Neuronal stem cell (in vitro differentiated cells): ENCODE measurements at regions not wholly inside any gene's neighbourhood (a gene's known extent, or its start where the extent isn't known, plus 50 kb on each side); places are given as distances from the start of the nearest gene placed in this dataset.

ENCODE experiments used
- DNase-seq: peaks from one replicate; pipeline ENCODE4 v3.0.0-alpha.2; 2013; ENCODE audit warnings: low spot score
- H2AFZ ChIP-seq: one replicate; pipeline ENCODE4 v1.6.1; 2013; ENCODE audit warnings: mild to moderate bottlenecking, low read length, inconsistent platforms
- H2AK5ac ChIP-seq: 2 replicates; pipeline ENCODE4 v1.6.1; 2013; ENCODE audit warnings: low read depth, mild to moderate bottlenecking, inconsistent platforms, low read length, moderate library complexity, mixed read lengths
- H2BK120ac ChIP-seq: 2 replicates; pipeline ENCODE4 v1.6.1; 2013; ENCODE audit warnings: low read depth, mild to moderate bottlenecking, inconsistent platforms, low read length, moderate library complexity, mixed read lengths
- H2BK12ac ChIP-seq: one replicate; pipeline ENCODE4 v1.6.1; 2013; ENCODE audit warnings: low read length, inconsistent platforms
- H2BK15ac ChIP-seq: 2 replicates; pipeline ENCODE4 v1.6.1; 2013; ENCODE audit warnings: mild to moderate bottlenecking, low read length, inconsistent platforms, mixed read lengths
- H2BK5ac ChIP-seq: one replicate; pipeline ENCODE4 v1.6.1; 2013; ENCODE audit warnings: inconsistent platforms, mild to moderate bottlenecking, low read length, moderate library complexity
- H3K14ac ChIP-seq: one replicate; pipeline ENCODE4 v1.6.1; 2013; ENCODE audit warnings: low read length, inconsistent platforms
- H3K18ac ChIP-seq: 2 replicates; pipeline ENCODE4 v1.6.1; 2013; ENCODE audit warnings: low read length, inconsistent platforms
- H3K23ac ChIP-seq: 2 replicates; pipeline ENCODE4 v1.6.1; 2013; ENCODE audit warnings: low read depth, mild to moderate bottlenecking, mixed read lengths, low read length, inconsistent platforms; ENCODE audit not compliant: poor library complexity
- H3K27ac ChIP-seq: replicated peaks from 3 replicates; pipeline ENCODE4 v1.5.1; 2013; ENCODE audit warnings: low read length, inconsistent platforms
- H3K27me3 ChIP-seq, 3 experiments: 2 replicates each; pipeline ENCODE4 v1.6.1; 2013; ENCODE audit warnings: low read length in 3 of 3, mild to moderate bottlenecking in 2 of 3, inconsistent platforms in 1 of 3, low read depth in 1 of 3, mixed read lengths in 1 of 3, moderate library complexity in 1 of 3; ENCODE audit not compliant: control insufficient read depth in 3 of 3, insufficient read depth in 3 of 3
- H3K36me3 ChIP-seq, 2 donors: replicated peaks in 1 of 2; 2 replicates each; pipeline ENCODE4 v1.6.1; 2013; ENCODE audit warnings: low read length in 2 of 2; ENCODE audit not compliant: control insufficient read depth in 2 of 2, insufficient read depth in 2 of 2
- H3K4ac ChIP-seq: 2 replicates; pipeline ENCODE4 v1.6.1; 2013; ENCODE audit warnings: inconsistent platforms, mild to moderate bottlenecking, low read length, moderate library complexity
- H3K4me1 ChIP-seq, 2 donors: 1 replicate in 1 of 2; 2 replicates in 1 of 2; pipeline ENCODE4 v1.6.1; 2013; ENCODE audit warnings: low read length in 2 of 2, low read depth in 1 of 2; ENCODE audit not compliant: control insufficient read depth in 2 of 2, insufficient read depth in 1 of 2
- H3K4me2 ChIP-seq: one replicate; pipeline ENCODE4 v1.6.1; 2013; ENCODE audit warnings: mild to moderate bottlenecking, low read length, inconsistent platforms; ENCODE audit not compliant: insufficient read depth, poor library complexity, severe bottlenecking
- H3K4me3 ChIP-seq, 2 donors: 2 replicates each; pipeline ENCODE4 v1.5.1; 2013; ENCODE audit warnings: low read length in 2 of 2, mild to moderate bottlenecking in 2 of 2, inconsistent platforms in 1 of 2, moderate library complexity in 1 of 2
- H3K79me1 ChIP-seq: one replicate; pipeline ENCODE4 v1.6.1; 2013; ENCODE audit warnings: low read depth, mild to moderate bottlenecking, inconsistent platforms, low read length, moderate library complexity
- H3K9ac ChIP-seq: one replicate; pipeline ENCODE4 v1.6.1; 2013; ENCODE audit warnings: mild to moderate bottlenecking, low read depth, low read length, inconsistent platforms; ENCODE audit not compliant: poor library complexity
- H3K9me3 ChIP-seq, 2 donors: replicated peaks in 1 of 2; 2 replicates each; pipeline versions ENCODE3 to v1.6.1; 2013; ENCODE audit warnings: low read length in 2 of 2, mild to moderate bottlenecking in 2 of 2, inconsistent platforms in 1 of 2, low read depth in 1 of 2, mixed read lengths in 1 of 2, moderate library complexity in 1 of 2; ENCODE audit not compliant: control insufficient read depth in 2 of 2, insufficient read depth in 1 of 2
- H4K8ac ChIP-seq: one replicate; pipeline ENCODE4 v1.6.1; 2013; ENCODE audit warnings: low read depth, mild to moderate bottlenecking, inconsistent platforms, low read length, moderate library complexity
- H4K91ac ChIP-seq: one replicate; pipeline ENCODE4 v1.6.1; 2013; ENCODE audit warnings: low read length, low read depth, mild to moderate bottlenecking, inconsistent platforms; ENCODE audit not compliant: poor library complexity
- WGBS, 2 donors: extraction: QIAGEN DNeasy Blood & Tissue Kit; methylation state at CpG; one replicate each; pipeline ENCODE4 v1.1.7; 2013; ENCODE audit warnings: missing lambda C conversion rate in 2 of 2, mixed read lengths in 1 of 2; ENCODE audit not compliant: insufficient read length in 2 of 2, insufficient replicate concordance in 1 of 2; ENCODE audit errors: extremely low coverage in 2 of 2; 5-methylcytosine and 5-hydroxymethylcytosine counted together

- Histone ChIP-seq H3K23ac (no peak overlapping the region), H3K27me3 (no peaks in the 10 kb centered on the region), H2BK120ac (no peak overlapping the region), H2BK15ac (no peak overlapping the region), H3K18ac (no peak overlapping the region), H3K79me1 (no peaks in the 10 kb centered on the region), H3K4me1 (peaks cover 0 to 4% of the 10 kb centered on the region in 2 donors), H3K4me3 (no peak overlapping the region), H3K4ac (no peak overlapping the region), H2BK5ac (no peak overlapping the region), H3K14ac (no peak overlapping the region), H3K9ac (no peak overlapping the region), H2AFZ (no peak overlapping the region), H3K9me3 (no peaks in the 10 kb centered on the region), H3K27ac (no peak overlapping the region), H4K8ac (no peak overlapping the region), H2AK5ac (no peak overlapping the region), H2BK12ac (no peak overlapping the region), H3K4me2 (no peak overlapping the region), H4K91ac (no peak overlapping the region), H3K36me3 (no peaks in the 10 kb centered on the region)
- WGBS, 2 donors, result no CpG with 5 or more reads among the region's 3 CpGs
- no peak for DNase-seq
Measured at GRCh38 chr12:28936711-28937110, 212.4 kb upstream of the FAR2 start.

- Histone ChIP-seq H2AK5ac (no peak overlapping the region), H3K36me3 (no peaks in the 10 kb centered on the region), H3K4ac (no peak overlapping the region), H3K23ac (no peak overlapping the region), H2BK12ac (no peak overlapping the region), H3K79me1 (no peaks in the 10 kb centered on the region), H3K27ac (no peak overlapping the region), H3K9me3 (no peaks in the 10 kb centered on the region), H2BK120ac (no peak overlapping the region), H4K8ac (no peak overlapping the region), H3K4me2 (no peak overlapping the region), H3K9ac (no peak overlapping the region), H4K91ac (no peak overlapping the region), H2BK5ac (no peak overlapping the region), H3K4me3 (no peak overlapping the region), H3K27me3 (no peaks in the 10 kb centered on the region), H2AFZ (no peak overlapping the region), H3K4me1 (peaks cover 0 to 4% of the 10 kb centered on the region in 2 donors), H2BK15ac (no peak overlapping the region), H3K14ac (no peak overlapping the region), H3K18ac (no peak overlapping the region)
- no CpG with 5 or more reads among the region's 3 CpGs for WGBS, 2 donors
- no peak for DNase-seq
Measured at GRCh38 chr12:28937196-28937595, 211.9 kb upstream of the FAR2 start.

DNA sequence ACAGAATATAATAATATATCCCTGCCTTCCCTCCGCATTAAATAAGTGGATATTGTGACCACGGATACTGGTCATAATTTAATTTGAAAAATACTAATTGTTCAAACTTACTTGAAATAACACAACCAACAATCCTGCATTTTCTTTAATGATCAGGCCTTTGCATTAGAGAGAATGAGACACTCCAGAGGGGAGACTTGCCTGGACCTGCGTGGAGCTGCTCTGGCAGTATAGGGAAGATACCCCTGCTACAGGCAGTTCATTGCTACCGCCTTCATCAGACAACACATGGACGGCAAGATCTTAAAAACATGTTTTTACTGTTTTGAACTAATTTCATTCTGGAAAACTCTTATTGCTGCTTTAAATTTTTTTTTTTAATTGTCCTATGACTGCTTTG is 211.0 kb upstream of the FAR2 start:
- Histone ChIP-seq H3K4me3 (no peak overlapping the region), H3K23ac (no peak overlapping the region), H4K91ac (no peak overlapping the region), H3K9ac (no peak overlapping the region), H2BK15ac (no peak overlapping the region), H2AK5ac (no peak overlapping the region), H2BK120ac (no peak overlapping the region), H3K4me1 (peaks cover 0 to 4% of the 10 kb centered on the region in 2 donors), H3K79me1 (no peaks in the 10 kb centered on the region), H3K27me3 (no peaks in the 10 kb centered on the region), H3K18ac (no peak overlapping the region), H4K8ac (no peak overlapping the region), H2BK5ac (no peak overlapping the region), H3K9me3 (no peaks in the 10 kb centered on the region), H2AFZ (no peak overlapping the region), H2BK12ac (no peak overlapping the region), H3K4ac (no peak overlapping the region), H3K36me3 (no peaks in the 10 kb centered on the region), H3K14ac (no peak overlapping the region), H3K4me2 (no peak overlapping the region), H3K27ac (no peak overlapping the region)
- no peak for DNase-seq
- WGBS, 2 donors, result no CpG with 5 or more reads among the region's 5 CpGs

- Histone ChIP-seq H3K4me3 (no peak overlapping the region), H2AK5ac (no peak overlapping the region), H4K8ac (no peak overlapping the region), H3K9ac (no peak overlapping the region), H3K79me1 (no peaks in the 10 kb centered on the region), H2BK120ac (no peak overlapping the region), H2AFZ (no peak overlapping the region), H3K18ac (no peak overlapping the region), H3K4ac (no peak overlapping the region), H4K91ac (no peak overlapping the region), H3K4me1 (peaks cover 0 to 4% of the 10 kb centered on the region in 2 donors), H3K23ac (no peak overlapping the region), H2BK12ac (no peak overlapping the region), H3K9me3 (no peaks in the 10 kb centered on the region), H2BK5ac (no peak overlapping the region), H3K4me2 (no peak overlapping the region), H3K36me3 (no peaks in the 10 kb centered on the region), H3K27ac (no peak overlapping the region), H3K14ac (no peak overlapping the region), H3K27me3 (no peaks in the 10 kb centered on the region), H2BK15ac (no peak overlapping the region)
- no peak for DNase-seq
- no CpG with 5 or more reads among the region's 11 CpGs for WGBS, 2 donors
Measured at GRCh38 chr12:28938581-28939235, 210.4 kb upstream of the FAR2 start.
